Midbrain (tissue), 1 donor: ENCODE measurements at regions not wholly inside any gene's neighbourhood (a gene's known extent, or its start where the extent isn't known, plus 50 kb on each side); places are given as distances from the start of the nearest gene placed in this dataset.

ENCODE experiments used
- DNase-seq: peaks from one replicate; lab custom pipeline; 2025; lab: John Stamatoyannopoulos, UW

DNA sequence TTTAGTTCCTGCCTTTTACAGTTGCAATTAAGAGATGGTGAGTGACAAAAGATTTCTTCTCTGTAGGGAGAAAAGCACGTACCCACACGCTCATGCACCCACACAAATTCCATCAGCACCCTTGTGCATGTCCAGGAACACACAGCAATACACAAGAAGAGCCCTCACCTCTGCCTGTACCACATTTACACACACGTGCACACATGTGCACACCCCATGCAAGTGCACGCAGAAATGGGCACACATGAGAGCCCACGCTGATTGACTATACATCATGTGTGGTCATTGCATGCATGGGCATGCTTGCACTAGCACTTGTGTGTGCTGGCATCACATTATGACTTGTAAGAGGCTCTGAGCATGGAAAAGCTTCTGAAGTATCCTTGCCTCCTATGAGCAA lies 70.5 kb downstream of the SERPINA3 start:
- no peak for DNase-seq

DNA sequence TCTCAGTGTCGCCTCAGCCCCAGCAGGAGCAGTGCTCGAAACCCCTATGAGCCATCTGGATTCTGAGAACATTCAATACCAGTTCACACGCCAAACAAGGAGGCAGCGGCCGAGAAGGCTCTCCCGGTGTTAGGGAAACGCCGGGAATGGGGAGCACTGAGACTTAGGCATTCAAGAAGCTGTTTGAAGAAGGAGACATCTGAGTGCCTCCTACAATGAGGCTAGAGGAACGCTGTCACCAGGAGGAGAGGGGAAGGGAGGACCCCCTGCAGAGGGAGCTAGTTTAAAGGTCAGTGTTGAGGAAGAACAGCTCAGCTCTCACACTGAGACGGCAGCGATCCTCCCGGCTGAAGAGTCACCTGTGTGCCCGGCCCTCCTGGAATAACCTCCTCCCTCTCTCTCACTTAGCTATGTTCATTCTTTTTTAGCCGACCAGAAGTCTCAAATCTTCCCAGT lies 69.9 kb downstream of the SERPINA3 start:
- no peak for DNase-seq

DNA sequence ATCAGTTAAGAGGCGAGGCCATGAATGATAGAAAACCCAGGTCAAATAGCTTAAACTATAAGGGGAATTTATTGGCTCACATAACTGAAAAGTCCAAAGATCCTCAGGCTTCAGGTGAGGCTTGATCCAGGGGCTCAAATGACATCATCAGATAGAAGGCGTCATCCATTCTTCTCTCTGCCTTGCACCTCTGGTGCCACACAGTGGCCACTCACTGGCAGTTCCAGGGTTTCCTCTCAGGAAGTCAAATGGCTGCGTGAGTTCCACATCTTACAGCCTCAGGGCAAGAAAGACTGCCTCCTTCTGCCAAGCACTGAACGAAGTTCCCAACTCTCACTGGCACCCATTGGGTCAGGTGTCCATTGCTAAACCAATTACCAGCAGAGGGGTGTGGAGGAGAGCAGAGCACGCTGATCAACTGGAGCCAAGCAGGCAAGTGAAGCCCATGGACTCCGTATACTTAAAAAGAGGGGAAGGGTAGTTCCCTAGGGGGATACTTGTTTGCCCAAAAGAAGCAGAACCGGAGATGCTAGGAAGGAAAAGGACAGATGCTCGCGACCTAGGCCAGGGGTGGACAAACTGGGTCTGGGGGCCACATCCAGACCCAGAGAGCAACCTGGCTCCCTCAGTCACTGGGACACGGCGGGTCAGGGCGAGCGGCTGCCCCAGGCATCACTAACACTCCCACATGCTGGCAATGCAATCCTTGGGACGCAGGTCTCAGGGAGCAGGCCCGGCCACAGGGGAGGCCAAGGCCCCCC lies 69.3 kb downstream of the SERPINA3 start:
- DNase-seq, result no peak

DNA sequence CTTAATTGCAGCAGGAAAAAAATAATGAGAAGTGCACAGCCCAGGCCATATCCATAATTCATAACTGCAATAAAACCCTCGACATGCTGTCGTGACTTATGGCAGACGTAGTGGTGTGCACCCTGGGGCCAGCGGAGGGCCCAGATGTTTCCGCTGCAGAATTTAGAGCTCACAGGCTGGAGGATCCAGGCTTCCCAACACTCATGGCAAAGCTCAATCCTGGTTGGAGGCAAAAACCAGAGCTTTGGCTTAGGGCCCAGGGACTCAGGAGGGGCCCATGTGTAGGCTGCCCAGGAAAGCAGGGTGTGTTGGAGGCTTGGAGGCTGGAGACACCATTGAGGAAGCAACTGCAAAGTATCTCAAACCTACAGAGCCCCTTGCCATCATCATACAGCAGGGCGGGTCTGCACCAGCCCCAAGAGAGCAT lies 68.7 kb downstream of the SERPINA3 start:
- DNase-seq, result no peak

DNA sequence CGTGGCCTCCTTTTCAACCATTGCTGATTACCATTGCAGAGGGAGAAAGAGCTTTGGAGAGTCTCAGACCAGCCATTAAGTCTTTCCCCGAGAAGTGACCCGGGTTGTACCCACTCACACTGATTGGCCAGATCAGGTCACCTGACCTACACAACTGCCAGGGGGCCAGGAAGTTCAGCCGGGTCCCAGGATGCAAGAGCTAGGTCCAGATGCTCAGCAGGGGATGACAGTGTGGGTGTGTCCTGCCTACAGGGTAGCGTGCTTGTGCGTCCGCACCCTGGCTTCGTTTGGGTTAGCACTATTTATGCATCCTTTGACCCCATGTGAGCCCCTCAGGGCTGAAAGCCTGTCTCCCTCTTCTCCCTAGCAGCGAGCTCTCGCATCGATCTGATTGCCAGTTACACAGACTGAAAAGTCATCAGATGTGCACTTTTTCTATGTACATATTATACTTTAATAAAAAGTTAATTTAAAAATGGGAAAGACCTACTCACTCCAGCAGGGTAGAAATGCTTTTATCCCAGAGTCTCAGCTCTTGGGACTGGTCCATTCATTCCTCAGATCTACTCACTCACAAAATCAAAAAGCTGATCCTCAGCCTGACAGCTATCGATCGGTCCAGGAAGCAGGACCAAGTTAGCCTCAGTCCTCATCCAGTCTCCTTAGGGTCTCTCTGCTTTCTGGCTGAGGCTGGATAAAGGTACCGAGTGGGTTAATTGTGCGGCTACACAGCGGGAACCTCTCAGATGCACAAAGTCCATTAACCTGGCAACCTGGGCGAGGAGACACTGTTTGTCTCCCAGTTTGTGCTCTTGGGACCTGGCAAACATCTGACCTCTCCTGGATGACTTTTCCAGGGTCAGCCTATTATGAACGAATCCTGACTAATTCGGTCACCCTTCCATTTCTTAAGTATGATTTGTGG lies 68.0 kb downstream of the SERPINA3 start:
- DNase-seq, result no peak

DNA sequence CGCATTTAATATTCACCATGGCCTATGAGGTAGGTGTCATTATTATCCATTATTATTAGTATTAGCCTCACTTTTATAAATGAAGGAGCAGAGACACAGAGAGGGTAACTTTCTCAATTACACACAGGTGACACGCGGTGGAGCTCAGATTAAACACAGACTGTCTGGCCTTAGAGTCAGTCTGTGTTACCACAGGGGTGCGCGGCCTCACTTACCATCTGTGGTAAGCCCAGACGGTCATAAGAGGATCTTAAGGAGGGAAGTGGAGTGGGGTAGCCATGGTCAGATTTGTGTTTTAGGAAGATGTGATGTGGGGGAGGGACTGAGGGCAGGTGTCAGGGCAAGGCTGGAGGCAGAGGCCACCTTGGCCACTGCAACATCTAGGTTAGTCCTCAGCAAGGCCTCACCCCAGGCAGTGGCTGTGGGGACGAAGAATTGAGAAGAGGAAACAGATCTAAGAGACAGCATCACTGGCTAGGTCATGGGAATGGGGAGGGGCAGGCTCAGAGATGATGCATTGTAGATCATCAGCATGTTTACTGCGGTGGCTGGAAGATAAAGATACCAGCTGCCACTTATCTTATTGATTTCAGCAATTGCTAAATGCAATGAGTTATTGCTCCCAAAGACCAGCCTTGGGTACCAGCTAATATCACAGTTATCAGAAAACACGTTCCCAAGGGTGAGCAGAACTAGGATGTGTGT lies 67.1 kb downstream of the SERPINA3 start:
- no peak for DNase-seq

DNA sequence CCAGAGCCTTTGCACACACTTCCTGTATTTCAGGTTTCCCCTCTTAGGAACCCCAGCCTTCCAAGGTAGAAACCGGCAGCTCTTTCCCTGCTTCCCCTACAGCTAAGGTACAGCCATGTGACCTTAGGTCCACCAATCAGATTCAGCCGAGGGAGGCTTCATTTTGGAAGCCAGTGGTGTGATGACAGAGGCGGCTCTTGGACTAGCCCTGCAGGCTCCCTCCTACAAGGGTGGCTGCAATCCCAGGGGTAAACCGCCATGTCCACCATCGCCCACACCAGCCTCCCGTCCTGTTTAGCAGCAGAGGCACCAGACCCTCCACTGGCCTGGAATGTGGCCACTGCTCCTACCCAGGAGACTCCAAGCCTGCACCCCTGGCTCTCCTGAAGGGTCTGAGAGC lies 65.6 kb downstream of the SERPINA3 start:
- DNase-seq, result no peak

DNA sequence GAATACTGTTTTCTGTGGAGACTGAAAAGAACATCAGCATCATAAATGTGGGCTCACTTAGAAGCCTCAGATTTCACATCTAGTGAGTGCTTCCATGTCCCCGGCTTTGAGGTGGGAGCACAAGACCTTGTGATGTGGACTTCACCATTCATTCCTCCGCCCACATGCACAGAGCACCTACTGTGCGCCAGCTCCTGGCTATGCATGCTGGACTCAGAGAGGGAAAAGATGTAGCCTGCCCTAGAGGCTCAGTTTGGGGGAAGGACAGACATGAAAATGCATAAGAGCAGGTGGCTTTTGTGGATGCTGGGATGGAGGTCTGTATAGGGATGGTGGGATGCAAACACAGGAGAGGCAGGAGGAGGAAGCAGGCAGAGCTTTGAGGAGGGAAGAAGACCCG lies 65.0 kb downstream of the SERPINA3 start:
- DNase-seq, result no peak

DNA sequence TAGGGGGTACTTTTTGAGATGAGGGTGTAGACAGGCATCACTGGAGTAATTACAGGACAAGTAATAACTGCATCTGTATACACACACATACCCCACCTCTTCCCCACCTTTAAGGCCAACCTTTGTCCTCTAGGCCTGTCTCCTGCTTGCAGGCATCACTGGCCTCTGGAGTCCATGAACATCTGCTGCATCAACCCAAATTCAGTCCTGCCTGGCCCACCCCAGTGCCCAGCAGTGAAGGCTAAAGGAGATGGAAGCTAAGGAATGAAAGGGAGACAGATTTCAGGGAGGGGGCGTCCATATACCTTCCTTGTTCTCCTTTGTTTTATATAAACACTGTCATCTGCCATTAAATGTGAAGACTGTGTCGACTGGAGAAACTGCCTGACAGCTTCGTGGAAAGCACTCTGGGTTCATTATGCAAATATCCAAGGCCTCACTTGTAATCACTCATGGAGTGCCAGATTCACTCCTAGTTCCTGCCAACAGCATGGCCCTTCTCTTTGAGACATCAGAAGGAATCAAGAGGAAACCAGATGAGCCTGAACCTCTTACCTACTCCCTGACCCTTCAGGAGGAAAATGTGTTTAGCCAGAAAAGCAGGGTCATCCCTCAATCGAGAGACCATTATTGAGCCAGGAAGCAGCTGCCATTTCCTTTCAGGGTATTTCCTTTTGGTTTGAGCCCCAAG lies 64.4 kb downstream of the SERPINA3 start:
- DNase-seq, result no peak

DNA sequence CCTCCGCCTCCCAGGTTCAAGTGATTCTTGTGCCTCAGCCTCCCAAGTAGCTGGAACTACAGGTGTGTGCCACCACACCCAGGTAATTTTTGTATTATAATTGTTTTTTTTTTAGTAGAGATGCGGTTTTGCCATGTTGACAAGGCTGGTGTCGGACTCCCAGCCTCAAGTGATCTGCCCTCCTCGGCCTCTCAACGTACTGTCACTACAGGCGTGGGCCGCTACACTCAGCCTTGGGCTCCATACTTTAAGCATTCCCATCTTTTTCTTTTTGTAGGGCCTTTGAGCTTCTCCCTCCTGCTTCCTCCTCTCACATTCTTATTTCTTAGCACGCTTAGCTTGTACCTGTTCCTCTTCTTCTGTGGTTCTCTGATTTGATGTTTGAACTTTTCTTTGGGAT lies 62.8 kb downstream of the SERPINA3 start:
- DNase-seq, result no peak

DNA sequence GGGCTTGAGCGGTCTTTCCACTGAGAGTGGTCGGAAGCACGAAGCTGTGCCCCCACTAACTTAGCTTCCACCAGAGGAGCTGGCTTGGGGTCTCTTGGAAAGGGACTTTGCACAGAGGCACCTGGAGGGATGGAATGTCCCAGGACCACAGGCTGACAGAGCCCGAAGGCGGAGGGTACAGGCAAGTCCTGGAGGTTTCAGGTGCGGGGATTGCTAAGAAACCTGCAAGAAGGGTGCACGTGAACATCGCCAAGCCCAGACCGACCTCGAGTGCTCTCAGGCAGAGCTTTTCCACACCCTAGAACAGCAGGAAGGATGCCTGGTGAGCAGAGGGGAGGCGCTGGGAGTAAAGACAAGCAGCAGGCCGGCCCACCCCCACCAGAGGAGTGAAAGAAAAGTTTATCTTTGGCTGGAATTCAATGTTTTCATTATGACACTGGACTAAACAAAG lies 61.6 kb downstream of the SERPINA3 start:
- no peak for DNase-seq
